Spleen (tissue), 11 donors: ENCODE measurements at regions not wholly inside any gene's neighbourhood (a gene's known extent, or its start where the extent isn't known, plus 50 kb on each side); places are given as distances from the start of the nearest gene placed in this dataset.
"Not testable (repeated sequence)": the region's sequence is repeated elsewhere in the genome, so short reads cannot be mapped to it uniquely, and the experiment has no call there.

ENCODE experiments used
- DNase-seq: peaks from one replicate; pipeline ENCODE4 v3.0.0-alpha.2; 2020
- H3K27ac ChIP-seq, 8 donors: fragments of 200-600 bp; sonication (generic) in 7 of 8; 1 replicate in 4 of 8; 2 replicates in 4 of 8; pipeline versions ENCODE4 v1.5.0 to v1.8.0; 2016 to 2021; ENCODE audit warnings: inconsistent platforms in 4 of 8, mild to moderate bottlenecking in 4 of 8, moderate library complexity in 1 of 8
- H3K27me3 ChIP-seq, 7 donors: fragments of 200-600 bp; sonication (generic) in 6 of 7; replicated peaks in 1 of 7; 1 replicate in 4 of 7; 2 replicates in 3 of 7; pipeline versions ENCODE4 v1.5.0 to v1.8.0; 2016 to 2021; ENCODE audit warnings: inconsistent platforms in 3 of 7, mild to moderate bottlenecking in 1 of 7
- H3K36me3 ChIP-seq, 6 donors: fragments of 200-600 bp; sonication (generic) in 5 of 6; 1 replicate in 4 of 6; 2 replicates in 2 of 6; pipeline versions ENCODE4 v1.5.0 to v1.8.0; 2016 to 2021; ENCODE audit warnings: inconsistent platforms in 2 of 6
- H3K4me1 ChIP-seq, 6 donors: fragments of 200-600 bp; sonication (generic) in 5 of 6; 1 replicate in 3 of 6; 2 replicates in 3 of 6; pipeline versions ENCODE4 v1.5.0 to v1.8.0; 2016 to 2021; ENCODE audit warnings: inconsistent platforms in 3 of 6
- H3K4me3 ChIP-seq, 8 donors: fragments of 200-600 bp; sonication (generic) in 7 of 8; 1 replicate in 4 of 8; 2 replicates in 4 of 8; pipeline versions ENCODE4 v1.5.0 to v1.8.0; 2016 to 2021; ENCODE audit warnings: inconsistent platforms in 4 of 8, mild to moderate bottlenecking in 4 of 8, moderate library complexity in 2 of 8
- H3K9me3 ChIP-seq, 8 donors: fragments of 200-600 bp; sonication (generic) in 7 of 8; 1 replicate in 4 of 8; 2 replicates in 4 of 8; pipeline versions ENCODE4 v1.5.0 to v1.8.0; 2016 to 2021; ENCODE audit warnings: inconsistent platforms in 4 of 8
- POLR2A ChIP-seq, 3 donors: fragments of 450-650 bp; IDR thresholded peaks; one replicate each; pipeline ENCODE4 v1.5.1; 2017; ENCODE audit warnings: antibody characterized with exemption in 3 of 3, mild to moderate bottlenecking in 1 of 3
- POLR2AphosphoS5 ChIP-seq, 3 donors: sonication (generic); formaldehyde crosslinking; IDR thresholded peaks; one replicate each; pipeline ENCODE4 v1.5.1; 2017; ENCODE audit warnings: antibody characterized with exemption in 3 of 3
- WGBS, 5 donors: extraction: QIAGEN DNeasy Blood & Tissue Kit in 3 of 5; methylation state at CpG; one replicate each; pipeline versions ENCODE4 v1.1.5 to v1.1.7; 2013 to 2018; 5-methylcytosine and 5-hydroxymethylcytosine counted together
- intact Hi-C: fragments of 100-400 bp; cut with DNase I; formaldehyde crosslinking; loops from one replicate; pipeline ENCODE4 v1.15.0; 2023; ENCODE audit warnings: low total_unique reads
- TF ChIP-seq, protein P1 (sequence below), 11 experiments: fragments of 200-600 bp in 7 of 11; fragments of 450-650 bp in 4 of 11; sonication (generic) in 4 of 11; IDR thresholded peaks in 8 of 11; conservative IDR thresholded peaks in 3 of 11; 1 replicate in 7 of 11; 2 replicates in 4 of 11; pipeline versions ENCODE4 v1.4.0 to v1.8.0; 2016 to 2021; ENCODE audit warnings: antibody characterized with exemption in 11 of 11, inconsistent platforms in 4 of 11, mild to moderate bottlenecking in 1 of 11
- donor health status: healthy with polysubstance abuse.
- donor health status: DM: no; HTN: no; CAD: no; lungs with moderate emphysema.
- donor health status: DM: no; HTN: no; CAD: no.
- donor health status: Bipolar disorder and iron deficiency.
- donor health status: healthy.
- donor health status: DM: no; HTN: no; CAD: no.
- donor health status: DM: yes; HTN: yes; CAD: no.

- Histone ChIP-seq H3K36me3 (no peaks in the 10 kb centered on the region), H3K27ac (no peak overlapping the region), H3K27me3 (no peaks in the 10 kb centered on the region), H3K4me1 (no peaks in the 10 kb centered on the region), H3K4me3 (no peak overlapping the region), H3K9me3 (peaks cover 0 to 7% (median 0%) of the 10 kb centered on the region in 8 donors)
- TF ChIP-seq POLR2AphosphoS5 (IDR thresholded peaks at IDR 0.05) (no peak), POLR2A (IDR thresholded peaks at IDR 0.05) (no peak)
- TF ChIP-seq, protein P1, sequence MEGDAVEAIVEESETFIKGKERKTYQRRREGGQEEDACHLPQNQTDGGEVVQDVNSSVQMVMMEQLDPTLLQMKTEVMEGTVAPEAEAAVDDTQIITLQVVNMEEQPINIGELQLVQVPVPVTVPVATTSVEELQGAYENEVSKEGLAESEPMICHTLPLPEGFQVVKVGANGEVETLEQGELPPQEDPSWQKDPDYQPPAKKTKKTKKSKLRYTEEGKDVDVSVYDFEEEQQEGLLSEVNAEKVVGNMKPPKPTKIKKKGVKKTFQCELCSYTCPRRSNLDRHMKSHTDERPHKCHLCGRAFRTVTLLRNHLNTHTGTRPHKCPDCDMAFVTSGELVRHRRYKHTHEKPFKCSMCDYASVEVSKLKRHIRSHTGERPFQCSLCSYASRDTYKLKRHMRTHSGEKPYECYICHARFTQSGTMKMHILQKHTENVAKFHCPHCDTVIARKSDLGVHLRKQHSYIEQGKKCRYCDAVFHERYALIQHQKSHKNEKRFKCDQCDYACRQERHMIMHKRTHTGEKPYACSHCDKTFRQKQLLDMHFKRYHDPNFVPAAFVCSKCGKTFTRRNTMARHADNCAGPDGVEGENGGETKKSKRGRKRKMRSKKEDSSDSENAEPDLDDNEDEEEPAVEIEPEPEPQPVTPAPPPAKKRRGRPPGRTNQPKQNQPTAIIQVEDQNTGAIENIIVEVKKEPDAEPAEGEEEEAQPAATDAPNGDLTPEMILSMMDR (IDR thresholded peaks at IDR 0.05 in 8 of 11, conservative IDR thresholded peaks at IDR 0.05 in 3 of 11) = no peak
- no peak for DNase-seq
- intact Hi-C loops = no loop called here
Observed at GRCh38 chr5:119954106-119954505, 324.7 kb downstream of the FAM170A start.

DNA sequence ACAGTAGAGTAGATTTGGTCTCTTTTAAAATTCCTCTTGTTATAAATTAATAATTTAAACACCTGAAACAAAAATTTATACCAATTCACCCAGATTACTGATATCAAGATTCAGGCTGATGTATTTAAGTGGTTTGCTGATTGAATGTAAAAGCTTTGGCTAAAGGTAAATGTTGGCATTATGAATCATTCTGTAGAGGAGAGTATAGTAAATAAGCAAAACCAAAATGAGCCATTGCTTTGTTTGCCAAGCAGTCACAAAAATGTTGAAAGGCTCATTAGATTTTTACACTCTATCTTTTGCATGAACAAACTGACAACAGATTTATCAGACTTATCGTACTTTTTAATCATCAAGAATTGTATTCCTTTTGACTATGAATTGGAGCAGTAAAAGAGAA, 332.6 kb downstream of the FAM170A start:
- Histone ChIP-seq H3K4me1 (no peaks in the 10 kb centered on the region), H3K27ac (no peak overlapping the region), H3K9me3 (peaks cover 0 to 5% (median 0%) of the 10 kb centered on the region in 8 donors), H3K27me3 (no peaks in the 10 kb centered on the region), H3K36me3 (no peaks in the 10 kb centered on the region), H3K4me3 (no peak overlapping the region)
- TF ChIP-seq POLR2A (IDR thresholded peaks at IDR 0.05) = no peak
- no peak for TF ChIP-seq POLR2AphosphoS5 (IDR thresholded peaks at IDR 0.05)
- TF ChIP-seq, protein P1 (IDR thresholded peaks at IDR 0.05 in 8 of 11, conservative IDR thresholded peaks at IDR 0.05 in 3 of 11) = no peak
- 86 to 93% (median 90%) methylated on average over 1 of the region's 1 CpG for WGBS, 5 donors
- no peak for DNase-seq
- intact Hi-C loops = no loop called here

- H3K9me3 ChIP-seq = peaks cover 0 to 17% (median 4%) of the 10 kb centered on the region in 8 donors
- intact Hi-C loops = no loop called here
- no peak overlapping the region for H3K27ac ChIP-seq
- WGBS, 5 donors = 66 to 78% (median 72%) methylated on average over 3 of the region's 3 CpGs
- no peaks in the 10 kb centered on the region for H3K4me1 ChIP-seq
- no peaks in the 10 kb centered on the region for H3K27me3 ChIP-seq
- H3K36me3 ChIP-seq = no peaks in the 10 kb centered on the region
- H3K4me3 ChIP-seq = no peak overlapping the region
- DNase-seq = no peak
- TF ChIP-seq, protein P1 (IDR thresholded peaks at IDR 0.05 in 8 of 11, conservative IDR thresholded peaks at IDR 0.05 in 3 of 11) = no peak
- no peak for TF ChIP-seq POLR2A (IDR thresholded peaks at IDR 0.05)
- no peak for TF ChIP-seq POLR2AphosphoS5 (IDR thresholded peaks at IDR 0.05)
Observed at GRCh38 chr5:119966028-119966427, 336.7 kb downstream of the FAM170A start.

- no peak overlapping the region for H3K27ac ChIP-seq
- DNase-seq = no peak
- peaks cover 0 to 17% (median 4%) of the 10 kb centered on the region in 8 donors for H3K9me3 ChIP-seq
- intact Hi-C loops = no loop called here
- 77 to 90% (median 83%) methylated on average over 2 of the region's 2 CpGs for WGBS, 5 donors
- no peaks in the 10 kb centered on the region for H3K4me1 ChIP-seq
- no peaks in the 10 kb centered on the region for H3K36me3 ChIP-seq
- no peak overlapping the region for H3K4me3 ChIP-seq
- TF ChIP-seq POLR2AphosphoS5 (IDR thresholded peaks at IDR 0.05) = no peak
- TF ChIP-seq, protein P1 (IDR thresholded peaks at IDR 0.05 in 8 of 11, conservative IDR thresholded peaks at IDR 0.05 in 3 of 11) = no peak
- no peak for TF ChIP-seq POLR2A (IDR thresholded peaks at IDR 0.05)
- H3K27me3 ChIP-seq = no peaks in the 10 kb centered on the region
Observed at GRCh38 chr5:119968690-119969089, 339.3 kb downstream of the FAM170A start.

DNA sequence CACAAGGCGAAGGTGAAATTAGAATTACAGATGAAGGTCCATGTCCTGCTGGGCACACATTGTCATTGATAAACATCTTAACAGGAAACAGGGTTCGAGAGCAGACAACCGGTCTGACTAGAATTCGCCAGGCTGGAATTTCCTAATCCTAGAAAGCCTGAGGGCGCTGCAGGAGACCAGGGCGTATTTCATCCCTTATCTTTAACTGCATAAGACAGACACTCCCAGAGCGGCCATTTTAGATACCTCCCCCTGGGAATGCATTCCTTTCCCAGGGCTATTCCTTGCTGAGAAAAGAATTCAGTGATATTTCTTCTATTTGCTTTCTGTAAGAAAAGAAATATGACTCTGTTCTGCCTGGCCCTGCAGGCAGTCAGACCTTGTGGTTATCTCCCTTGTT, 357.7 kb downstream of the FAM170A start:
- 89 to 92% (median 91%) methylated on average over 7 of the region's 7 CpGs for WGBS, 5 donors
- intact Hi-C loops, H3K27ac ChIP-seq, H3K4me1 ChIP-seq, H3K36me3 ChIP-seq, DNase-seq, H3K27me3 ChIP-seq, H3K4me3 ChIP-seq: not testable (repeated sequence)
- peaks cover 0 to 37% (median 25%) of the 10 kb centered on the region in 8 donors for H3K9me3 ChIP-seq
